Right cardiac atrium (tissue), 5 donors: ENCODE measurements at regions not wholly inside any gene's neighbourhood (a gene's known extent, or its start where the extent isn't known, plus 50 kb on each side); places are given as distances from the start of the nearest gene placed in this dataset.

Source experiments
- ATAC-seq, 2 donors: fragments of 200-7000 bp; cut with Tn5 transposase; one replicate each; pipeline versions ENCODE4 v1.8.0 to v1.9.1; 2020; ENCODE audit warnings: moderate library complexity in 2 of 2, mild to moderate bottlenecking in 1 of 2
- DNase-seq, 3 donors: peaks; one replicate each; pipeline ENCODE4 v3.0.0-alpha.2; 2020
- H3K27ac ChIP-seq: one replicate; pipeline ENCODE4 v1.5.1; 2013; ENCODE audit warnings: mild to moderate bottlenecking, low read length, control low read depth, moderate library complexity
- H3K27me3 ChIP-seq: one replicate; pipeline ENCODE4 v1.6.1; 2013; ENCODE audit not compliant: control insufficient read depth, insufficient read depth
- H3K4me1 ChIP-seq: one replicate; pipeline ENCODE4 v1.6.1; 2013; ENCODE audit warnings: low read length; ENCODE audit not compliant: control insufficient read depth, insufficient read depth
- H3K4me3 ChIP-seq: one replicate; pipeline ENCODE4 v1.5.1; 2013; ENCODE audit warnings: low read length, control low read depth
- H3K9me3 ChIP-seq: one replicate; pipeline ENCODE4 v1.6.1; 2013; ENCODE audit warnings: low read length; ENCODE audit not compliant: control insufficient read depth
- WGBS: extraction: QIAGEN DNeasy Blood & Tissue Kit; methylation state at CpG from one replicate; pipeline ENCODE4 v1.1.7; 2013; 5-methylcytosine and 5-hydroxymethylcytosine counted together
- intact Hi-C, 4 donors: fragments of 100-400 bp; cut with DNase I; formaldehyde crosslinking; loops; one replicate each; pipeline versions ENCODE4 v1.11.0 to v1.14.0; 2022 to 2023
- donor health status: healthy with polysubstance abuse.
- donor health status: DM: no; HTN: yes; CAD: no.
- donor health status: DM: no; HTN: no; CAD: no.
- donor health status: DM: no; HTN: yes; CAD: no; lungs with severe emphysema.
- donor health status: DM: yes; HTN: yes; CAD: no.

DNA sequence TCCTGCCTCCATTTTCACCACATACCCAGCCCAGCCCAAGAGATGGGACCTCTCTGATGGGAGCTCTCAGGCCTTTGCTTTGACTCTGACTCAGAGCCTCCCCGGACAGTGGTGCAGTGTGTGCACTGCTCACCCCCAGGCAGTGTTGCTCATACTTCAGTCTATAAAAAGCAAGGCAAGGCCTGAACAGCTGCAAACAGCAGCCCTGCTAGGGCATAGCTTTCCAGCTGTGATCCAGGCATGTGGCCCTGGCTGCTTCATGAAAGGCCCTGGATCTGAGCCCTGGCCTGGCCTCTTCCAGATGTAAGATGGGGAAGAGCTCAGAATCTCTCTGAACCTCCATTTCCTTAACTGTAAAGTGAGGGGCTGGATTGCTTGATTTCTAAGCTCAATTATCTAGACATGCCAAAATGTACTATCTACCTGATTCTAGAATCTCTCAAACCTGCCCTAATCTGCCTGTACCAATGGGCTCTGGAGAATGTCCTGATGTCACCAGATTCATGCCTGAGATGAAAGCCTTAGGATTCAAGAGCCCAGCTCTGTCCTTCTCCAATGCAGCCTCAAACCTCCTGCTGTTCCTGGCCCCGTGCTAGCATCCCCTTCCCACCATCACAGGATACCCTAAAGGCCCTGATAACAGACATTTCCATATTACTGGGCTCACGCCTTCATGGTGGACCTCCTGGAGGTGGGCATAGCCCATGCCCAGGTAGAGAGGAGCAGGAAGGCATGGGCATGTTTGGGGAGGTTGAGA, 206.9 kb downstream of the ARL4C start:
- intact Hi-C loops: loop anchor here (5.0 to 10.0 kb wide), 2 partner anchors 205 to 207 kb away; partner anchors contain the start of gene ARL4C (in 4 of the 4)
- Histone ChIP-seq H3K27me3 (no peaks in the 10 kb centered on the region), H3K9me3 (no peaks in the 10 kb centered on the region), H3K4me1 (peaks cover 10% of the 10 kb centered on the region), H3K4me3 (no peak overlapping the region), H3K27ac (peak overlapping the region; percentile 19)
- ATAC-seq (peak in 1 of 2 donors; percentile 12), DNase-seq (no peak)
- 80% methylated on average over 3 of the region's 3 CpGs for WGBS

- ATAC-seq: peak; percentile 30 to 40
- 37% methylated on average over 13 of the region's 13 CpGs for WGBS
- Histone ChIP-seq H3K9me3 (no peaks in the 10 kb centered on the region), H3K27ac (no peak overlapping the region), H3K4me1 (peaks cover 10% of the 10 kb centered on the region), H3K27me3 (no peaks in the 10 kb centered on the region), H3K4me3 (no peak overlapping the region)
- intact Hi-C loops: loop anchor here (5.0 to 10.0 kb wide), 2 partner anchors 206 to 208 kb away; partner anchors contain the start of gene ARL4C (in 4 of the 4)
- DNase-seq: peak; percentile 53 to 77 (median 70)
Measured at GRCh38 chr2:234288974-234289455, 207.9 kb downstream of the ARL4C start.

- Histone ChIP-seq H3K27me3 (no peaks in the 10 kb centered on the region), H3K9me3 (no peaks in the 10 kb centered on the region), H3K4me3 (no peak overlapping the region), H3K27ac (no peak overlapping the region), H3K4me1 (peaks cover 10% of the 10 kb centered on the region)
- intact Hi-C loops: loop anchor here (5.0 to 10.0 kb wide), 2 partner anchors 207 to 210 kb away; partner anchors contain the start of gene ARL4C (in 4 of the 4)
- DNase-seq: no peak
- ATAC-seq: no peak
- 97% methylated on average over 3 of the region's 3 CpGs for WGBS
Measured at GRCh38 chr2:234287650-234288049, 209.2 kb downstream of the ARL4C start.

DNA sequence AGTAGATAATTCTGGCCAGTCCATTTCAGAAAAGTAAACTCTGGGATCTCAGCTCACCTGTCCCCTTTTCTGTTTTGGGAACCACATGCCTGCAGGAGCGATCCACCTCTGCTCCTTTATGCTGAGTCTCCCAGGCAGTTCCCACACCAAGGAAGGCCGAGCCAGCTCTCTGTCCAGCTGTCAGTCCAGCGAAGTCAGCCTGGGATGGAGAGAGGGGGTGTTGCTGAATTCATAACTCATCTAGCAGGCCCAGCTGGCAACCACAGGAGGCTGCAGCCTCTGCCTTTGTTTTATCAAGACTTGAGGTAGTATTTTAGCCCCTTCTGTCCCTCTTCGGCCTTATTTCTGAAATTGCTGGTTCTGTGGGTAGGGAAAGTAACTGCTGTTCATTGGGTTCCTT, 209.9 kb downstream of the ARL4C start:
- Histone ChIP-seq H3K27ac (no peak overlapping the region), H3K4me1 (peaks cover 5% of the 10 kb centered on the region), H3K27me3 (no peaks in the 10 kb centered on the region), H3K9me3 (no peaks in the 10 kb centered on the region), H3K4me3 (no peak overlapping the region)
- DNase-seq (no peak), ATAC-seq (no peak)
- whole genome bisulfite sequencing: 76% methylated on average over 4 of the region's 4 CpGs
- intact Hi-C loops: loop anchor here (5.0 to 10.0 kb wide), 2 partner anchors 208 to 210 kb away; partner anchors contain the start of gene ARL4C (in 4 of the 4)

- Histone ChIP-seq H3K4me1 (peaks cover 4% of the 10 kb centered on the region), H3K27me3 (no peaks in the 10 kb centered on the region), H3K9me3 (no peaks in the 10 kb centered on the region), H3K27ac (no peak overlapping the region), H3K4me3 (no peak overlapping the region)
- DNase-seq (no peak), ATAC-seq (no peak)
- 63% methylated on average over 8 of the region's 8 CpGs for WGBS
- intact Hi-C loops: loop anchor here (5.0 to 10.0 kb wide), 2 partner anchors 209 to 211 kb away; partner anchors contain the start of gene ARL4C (in 4 of the 4)
Measured at GRCh38 chr2:234286118-234286598, 210.7 kb downstream of the ARL4C start.

GRCh38 chr2:234285541-234285940, 211.3 kb downstream of the ARL4C start:
- no peaks in the 10 kb centered on the region for H3K27me3 ChIP-seq
- H3K27ac ChIP-seq: no peak overlapping the region
- ATAC-seq (no peak), DNase-seq (no peak)
- H3K9me3 ChIP-seq: no peaks in the 10 kb centered on the region
- 90% methylated on average over 1 of the region's 1 CpG for WGBS
- intact Hi-C loops: loop anchor here (5.0 to 10.0 kb wide), 2 partner anchors 209 to 212 kb away; partner anchors contain the start of gene ARL4C (in 4 of the 4)
- peaks cover 4% of the 10 kb centered on the region for H3K4me1 ChIP-seq
- H3K4me3 ChIP-seq: no peak overlapping the region

GRCh38 chr2:234279637-234280036, 217.2 kb downstream of the ARL4C start:
- ATAC-seq (no peak), DNase-seq (no peak)
- no peak overlapping the region for H3K27ac ChIP-seq
- no peak overlapping the region for H3K4me3 ChIP-seq
- WGBS: 77% methylated on average over 3 of the region's 3 CpGs
- H3K9me3 ChIP-seq: no peaks in the 10 kb centered on the region
- no peaks in the 10 kb centered on the region for H3K4me1 ChIP-seq
- intact Hi-C loops: loop anchor here in 1 of 4 donors (10.0 kb wide), 1 partner anchor 215 kb away; the partner anchor contains the start of gene ARL4C
- no peaks in the 10 kb centered on the region for H3K27me3 ChIP-seq

DNA sequence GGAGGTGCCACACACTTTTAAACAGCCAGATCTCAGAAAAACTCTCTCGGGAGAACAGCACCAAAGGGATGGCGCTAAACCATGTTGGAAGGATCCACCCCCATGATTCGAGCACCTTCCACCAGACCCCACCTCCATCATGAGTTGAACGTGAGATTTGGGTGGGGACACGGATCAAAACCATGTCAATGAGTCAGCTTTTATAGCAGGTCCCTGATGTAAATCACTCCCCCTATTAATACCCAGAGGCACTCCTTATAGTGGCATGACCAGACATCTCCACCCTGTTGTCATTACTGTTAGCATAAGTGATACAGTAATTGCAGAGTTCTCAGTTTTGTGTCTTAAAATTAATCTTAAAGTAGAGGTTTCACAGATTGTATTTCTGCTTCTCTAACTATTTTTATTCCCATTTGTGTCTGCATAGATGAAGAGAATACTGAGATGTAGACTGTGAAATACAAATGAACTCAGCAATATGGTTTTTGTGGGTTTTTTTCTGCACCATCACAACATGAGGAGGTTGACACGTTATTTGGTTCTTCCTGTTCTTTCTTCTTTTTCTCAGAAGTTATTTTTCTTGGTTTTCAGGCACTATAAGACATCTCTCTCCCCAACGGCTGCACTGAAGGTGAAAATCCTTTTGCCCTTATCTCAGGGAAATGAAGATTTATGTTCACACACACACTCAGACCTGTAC, 218.2 kb downstream of the ARL4C start:
- H3K4me3 ChIP-seq: no peak overlapping the region
- DNase-seq (no peak), ATAC-seq (no peak)
- H3K9me3 ChIP-seq: no peaks in the 10 kb centered on the region
- intact Hi-C loops: no loop called here
- no peaks in the 10 kb centered on the region for H3K4me1 ChIP-seq
- 85% methylated on average over 7 of the region's 7 CpGs for WGBS
- no peaks in the 10 kb centered on the region for H3K27me3 ChIP-seq
- H3K27ac ChIP-seq: no peak overlapping the region

DNA sequence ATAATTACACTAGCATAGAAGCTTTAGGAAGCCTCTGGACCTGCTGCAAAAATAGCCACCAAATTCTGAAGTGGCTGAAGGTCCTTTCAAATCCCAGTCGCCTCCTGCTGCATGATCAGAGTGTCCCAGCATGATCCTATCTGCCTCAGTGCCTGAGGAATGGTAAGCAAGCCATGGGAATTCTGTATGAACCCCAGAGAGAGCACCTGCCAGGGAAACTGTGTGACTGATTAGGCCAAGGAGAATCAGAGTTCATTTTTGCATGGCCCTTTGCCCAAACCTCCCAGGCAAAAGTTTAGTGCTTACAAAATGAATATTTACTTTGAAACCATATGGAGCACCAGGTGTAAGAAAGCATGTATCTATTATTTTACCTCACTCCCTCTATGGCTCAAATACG, 221.4 kb downstream of the ARL4C start:
- ATAC-seq: no peak
- 63% methylated on average over 2 of the region's 2 CpGs for WGBS

DNA sequence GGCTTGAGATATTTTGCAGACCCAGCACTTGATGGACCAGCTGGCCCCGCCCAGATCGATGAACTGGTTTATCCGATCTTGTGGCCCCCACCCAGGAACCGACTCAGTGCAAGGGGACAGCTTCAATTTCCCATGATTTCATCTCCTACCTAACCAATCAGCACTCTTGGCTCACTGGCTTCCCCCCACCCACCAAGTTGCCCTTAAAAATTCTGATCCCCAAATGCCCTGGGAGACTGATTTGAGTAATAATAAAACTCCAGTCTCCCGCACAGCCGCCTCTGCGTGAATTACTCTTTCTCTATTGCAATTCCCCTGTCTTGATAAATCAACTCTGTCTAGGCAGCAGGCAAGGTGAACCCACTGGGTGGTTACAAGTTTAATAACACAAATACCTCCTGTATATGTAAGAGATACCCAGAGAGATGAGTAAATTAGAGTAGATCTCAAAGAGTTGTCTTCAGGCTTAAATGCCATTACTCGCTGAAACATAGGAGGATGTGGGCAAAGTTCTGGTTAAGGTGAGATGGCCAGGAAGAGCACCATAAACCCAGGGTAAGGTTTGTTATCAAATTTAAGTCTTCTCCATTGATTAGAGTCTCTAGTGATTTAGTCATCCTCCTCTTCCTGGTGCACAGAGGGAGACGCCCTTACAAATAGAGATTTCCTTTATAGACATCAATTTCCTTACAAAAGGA, 222.8 kb downstream of the ARL4C start:
- Histone ChIP-seq H3K27me3 (no peaks in the 10 kb centered on the region), H3K4me1 (no peaks in the 10 kb centered on the region), H3K27ac (no peak overlapping the region), H3K4me3 (no peak overlapping the region), H3K9me3 (no peaks in the 10 kb centered on the region)
- ATAC-seq: no peak
- intact Hi-C loops: no loop called here
- WGBS: 80% methylated on average over 9 of the region's 9 CpGs
- DNase-seq: no peak

More for the DNA sequence above, 221.4 kb downstream of the ARL4C start:
- Histone ChIP-seq H3K4me1 (no peaks in the 10 kb centered on the region), H3K27ac (no peak overlapping the region), H3K27me3 (no peaks in the 10 kb centered on the region), H3K9me3 (no peaks in the 10 kb centered on the region), H3K4me3 (no peak overlapping the region)
- no peak for DNase-seq
- intact Hi-C loops: no loop called here
